KMS-11 (cell line): ENCODE measurements at regions not wholly inside any gene's neighbourhood (a gene's known extent, or its start where the extent isn't known, plus 50 kb on each side); places are given as distances from the start of the nearest gene placed in this dataset.

Source experiments
- H2AFZ ChIP-seq: fragments of 200-600 bp; sonication (generic); 2 replicates; pipeline ENCODE4 v1.6.1; 2016; ENCODE audit warnings: antibody characterized with exemption, mixed run types, low read depth
- H3K27ac ChIP-seq: fragments of 200-600 bp; sonication (generic); 2 replicates; pipeline ENCODE4 v1.6.1; 2016; ENCODE audit warnings: mild to moderate bottlenecking, mixed run types
- H3K27me3 ChIP-seq: fragments of 200-600 bp; sonication (generic); 2 replicates; pipeline ENCODE4 v1.6.1; 2017; ENCODE audit warnings: mild to moderate bottlenecking, low read depth, mixed run types, moderate library complexity; ENCODE audit not compliant: insufficient read depth
- H3K36me3 ChIP-seq: fragments of 200-600 bp; sonication (generic); 2 replicates; pipeline ENCODE4 v1.6.1; 2017; ENCODE audit warnings: mild to moderate bottlenecking, mixed run types; ENCODE audit not compliant: insufficient read depth
- H3K4me1 ChIP-seq: fragments of 200-600 bp; sonication (generic); 2 replicates; pipeline ENCODE4 v1.6.1; 2016; ENCODE audit warnings: mild to moderate bottlenecking, low read depth, mixed run types; ENCODE audit not compliant: poor library complexity, severe bottlenecking
- H3K4me2 ChIP-seq: fragments of 200-600 bp; sonication (generic); 2 replicates; pipeline ENCODE4 v1.7.0; 2016; ENCODE audit warnings: mild to moderate bottlenecking, mixed run types
- H3K4me3 ChIP-seq: fragments of 200-600 bp; sonication (generic); IDR thresholded peaks from 2 replicates; pipeline ENCODE4 v1.6.1; 2017; ENCODE audit warnings: low read depth, low read length, mixed read lengths; ENCODE audit not compliant: insufficient read depth
- H3K79me2 ChIP-seq: fragments of 200-600 bp; sonication (generic); 2 replicates; pipeline ENCODE4 v1.6.1; 2016; ENCODE audit warnings: low read depth, mixed run types; ENCODE audit not compliant: insufficient read depth
- H3K9ac ChIP-seq: fragments of 200-600 bp; sonication (generic); 2 replicates; pipeline ENCODE4 v1.6.1; 2016; ENCODE audit warnings: mild to moderate bottlenecking, mixed run types
- H4K20me1 ChIP-seq: fragments of 200-600 bp; sonication (generic); 2 replicates; pipeline ENCODE4 v1.6.1; 2016; ENCODE audit warnings: mild to moderate bottlenecking, mixed run types; ENCODE audit not compliant: insufficient read depth
- CTCF ChIP-seq: fragments of 200-600 bp; sonication (generic); conservative IDR thresholded peaks from 2 replicates; pipeline ENCODE4 v1.6.1; 2017; ENCODE audit warnings: low read depth, mild to moderate bottlenecking, antibody characterized with exemption, low read length, moderate library complexity, mixed read lengths

GRCh38 chr7:10560497-10560896 lies 413.2 kb upstream of the PHF14 start:
- Histone ChIP-seq H3K79me2 (no peaks in the 10 kb centered on the region), H3K36me3 (no peaks in the 10 kb centered on the region), H4K20me1 (no peaks in the 10 kb centered on the region), H3K4me3 (no peak overlapping the region), H3K4me1 (no peaks in the 10 kb centered on the region), H2AFZ (no peak overlapping the region), H3K27me3 (no peaks in the 10 kb centered on the region), H3K9ac (no peak overlapping the region), H3K4me2 (no peak overlapping the region), H3K27ac (no peak overlapping the region)
- no peak for TF ChIP-seq CTCF

DNA sequence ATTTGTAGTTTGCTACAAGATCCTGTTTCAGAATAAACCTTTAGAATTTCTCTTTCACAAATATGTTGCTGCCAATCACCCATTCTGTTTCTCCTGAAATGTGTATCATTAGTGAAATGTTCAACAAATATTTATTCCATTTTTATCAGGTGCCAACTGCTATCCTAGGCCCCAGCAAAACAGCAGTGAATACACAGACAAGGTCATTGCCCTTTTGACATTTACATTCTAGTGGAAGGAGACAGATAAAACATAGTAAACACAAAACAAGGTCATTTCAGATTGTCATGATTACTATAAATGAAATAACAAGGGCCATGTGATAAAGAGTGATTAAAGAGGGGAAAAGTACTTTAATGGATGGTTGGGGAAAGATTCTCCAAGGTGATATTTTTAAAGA lies 404.8 kb upstream of the PHF14 start:
- Histone ChIP-seq H2AFZ (no peak overlapping the region), H3K79me2 (no peaks in the 10 kb centered on the region)
- TF ChIP-seq CTCF = no peak

GRCh38 chr7:10571759-10572158 lies 401.9 kb upstream of the PHF14 start:
- Histone ChIP-seq H2AFZ (no peak overlapping the region), H3K4me2 (no peak overlapping the region), H4K20me1 (no peaks in the 10 kb centered on the region), H3K9ac (no peak overlapping the region), H3K4me1 (no peaks in the 10 kb centered on the region), H3K4me3 (no peak overlapping the region), H3K36me3 (no peaks in the 10 kb centered on the region), H3K27ac (no peak overlapping the region), H3K27me3 (no peaks in the 10 kb centered on the region), H3K79me2 (no peaks in the 10 kb centered on the region)
- TF ChIP-seq CTCF = no peak

More for the DNA sequence above, 404.8 kb upstream of the PHF14 start:
- Histone ChIP-seq H3K4me1 (no peaks in the 10 kb centered on the region), H3K9ac (no peak overlapping the region), H3K27me3 (no peaks in the 10 kb centered on the region), H3K4me3 (no peak overlapping the region), H4K20me1 (no peaks in the 10 kb centered on the region), H3K4me2 (no peak overlapping the region), H3K27ac (no peak overlapping the region), H3K36me3 (no peaks in the 10 kb centered on the region)

DNA sequence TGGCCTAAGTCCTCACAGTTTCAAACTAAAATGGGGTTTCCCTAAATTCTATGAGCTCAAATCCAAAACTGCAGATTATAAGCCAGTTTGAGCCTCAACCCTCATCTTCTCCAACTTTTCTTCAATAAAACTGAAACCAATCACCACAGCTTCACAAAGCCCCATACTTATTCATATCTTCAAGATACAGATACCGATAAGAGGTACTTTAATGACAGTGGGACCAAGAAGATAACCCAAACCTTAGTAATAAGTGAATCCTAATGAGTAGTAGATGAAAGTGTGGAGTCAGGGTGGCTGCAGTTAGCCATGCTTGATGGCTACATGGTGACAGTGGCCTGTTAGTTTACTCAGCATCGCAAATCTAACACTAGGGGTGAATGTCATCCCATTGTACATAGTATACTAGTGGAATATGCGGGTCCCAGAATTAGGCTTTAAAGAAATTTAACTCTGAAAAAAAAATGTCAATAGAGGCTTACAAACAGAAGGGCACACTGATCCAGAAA lies 395.8 kb upstream of the PHF14 start:
- H3K4me3 ChIP-seq = no peak overlapping the region
- TF ChIP-seq CTCF = no peak
- no peak overlapping the region for H2AFZ ChIP-seq

More for the DNA sequence above, 395.8 kb upstream of the PHF14 start:
- Histone ChIP-seq H3K79me2 (no peaks in the 10 kb centered on the region), H3K4me1 (no peaks in the 10 kb centered on the region), H3K27me3 (no peaks in the 10 kb centered on the region), H3K4me2 (no peak overlapping the region), H3K9ac (no peak overlapping the region), H3K27ac (no peak overlapping the region), H4K20me1 (no peaks in the 10 kb centered on the region), H3K36me3 (no peaks in the 10 kb centered on the region)
